GM12878 (cell line): ENCODE measurements at regions not wholly inside any gene's neighbourhood (a gene's known extent, or its start where the extent isn't known, plus 50 kb on each side); places are given as distances from the start of the nearest gene placed in this dataset.

Experiments used
- ATAC-seq: fragments of 200-7000 bp; cut with Tn5 transposase; 3 replicates; pipeline ENCODE4 v1.9.1; 2020; ENCODE audit warnings: mild to moderate bottlenecking, moderate library complexity
- BruUV-seq: library from RNA; stranded (reverse); fragments of 400-500 nt; replicated peaks from 2 replicates; lab custom pipeline; 2021; lab: Mats Ljungman, UMichigan
- CTCF ChIA-PET: fragments of 300-600 bp; sonication (Branson Sonifier 250); formaldehyde crosslinking; extraction: SDS; loops from one replicate; lab custom pipeline; 2021; ENCODE audit warnings: inconsistent platforms; lab: Yijun Ruan, JAX
- POLR2A ChIA-PET: fragments of 350-600 bp; formaldehyde crosslinking; extraction: SDS; loops from one replicate; lab custom pipeline; 2021; ENCODE audit warnings: inconsistent platforms; lab: Charles Lee
- RAD21 ChIA-PET: fragments of 300-600 bp; sonication (Branson Sonifier 250); formaldehyde crosslinking; loops from one replicate; lab custom pipeline; 2023; ENCODE audit warnings: antibody characterized with exemption; ENCODE audit not compliant: unreplicated experiment; lab: Charles Lee
- SMC1A ChIA-PET: fragments of 300-600 bp; sonication (Branson Sonifier 250); formaldehyde crosslinking; loops from one replicate; lab custom pipeline; 2023; ENCODE audit not compliant: unreplicated experiment, uncharacterized antibody; lab: Charles Lee
- DNase-seq: peaks from one replicate; pipeline ENCODE4 v3.0.0-alpha.2; 2011; ENCODE audit warnings: low read depth, low spot score
- FAIRE-seq: peaks from 3 replicates; lab custom pipeline; 2011; peaks lifted over from hg19 to GRCh38; lab: Jason Lieb, UNC
- H2AFZ ChIP-seq: 2 replicates; pipeline ENCODE4 v1.6.0; 2011; ENCODE audit warnings: low read depth, low read length, control low read depth; ENCODE audit not compliant: control insufficient read depth
- H3K27ac ChIP-seq: 2 replicates; pipeline ENCODE4 v1.5.1; 2011; ENCODE audit warnings: control low read depth; ENCODE audit not compliant: control insufficient read depth, insufficient read depth
- H3K27me3 ChIP-seq, 2 experiments: replicated peaks in 1 of 2; 2 replicates each; pipeline versions ENCODE4 v1.6.0 to v1.6.1; 2011; ENCODE audit warnings: low read length in 1 of 2; ENCODE audit not compliant: control insufficient read depth in 2 of 2, insufficient read depth in 2 of 2
- H3K36me3 ChIP-seq, 2 experiments: 2 replicates each; pipeline ENCODE4 v1.5.1; 2011; ENCODE audit warnings: low read length in 1 of 2; ENCODE audit not compliant: control insufficient read depth in 2 of 2, insufficient read depth in 2 of 2
- H3K4me1 ChIP-seq: 2 replicates; pipeline ENCODE4 v1.6.1; 2011; ENCODE audit warnings: mild to moderate bottlenecking, low read length, moderate library complexity, mixed read lengths; ENCODE audit not compliant: control insufficient read depth, insufficient read depth
- H3K4me2 ChIP-seq: 2 replicates; pipeline ENCODE4 v1.6.0; 2011; ENCODE audit warnings: control low read depth; ENCODE audit not compliant: control insufficient read depth, insufficient read depth
- H3K4me3 ChIP-seq: fragments of 200-600 bp; sonication (generic); 2 replicates; pipeline ENCODE4 v1.5.1; 2016
- H3K79me2 ChIP-seq: 2 replicates; pipeline ENCODE4 v1.6.0; 2011; ENCODE audit warnings: low read length; ENCODE audit not compliant: control insufficient read depth, insufficient read depth
- H3K9ac ChIP-seq: 2 replicates; pipeline ENCODE4 v1.8.0; 2011; ENCODE audit warnings: low read length, control low read depth, mixed read lengths; ENCODE audit not compliant: control insufficient read depth, insufficient read depth
- H3K9me3 ChIP-seq: replicated peaks from 3 replicates; pipeline ENCODE4 v1.5.1; 2011; ENCODE audit warnings: mild to moderate bottlenecking, low read length; ENCODE audit not compliant: control insufficient read depth, insufficient read depth
- H4K20me1 ChIP-seq: 2 replicates; pipeline ENCODE4 v1.6.0; 2011; ENCODE audit not compliant: control insufficient read depth, insufficient read depth
- BRCA1 ChIP-seq: IDR thresholded peaks from 2 replicates; pipeline ENCODE4 v1.6.1; 2011; ENCODE audit warnings: low read depth, low read length, improper control_type of control experiment
- E2F8 ChIP-seq: fragments of 450-650 bp; IDR thresholded peaks from 2 replicates; pipeline ENCODE4 v1.6.1; 2018; ENCODE audit warnings: mild to moderate bottlenecking, low read depth, moderate library complexity; ENCODE audit not compliant: partially characterized antibody
- FOXK2 ChIP-seq: fragments of 450-650 bp; IDR thresholded peaks from 2 replicates; pipeline ENCODE4 v1.6.1; 2017; ENCODE audit warnings: mild to moderate bottlenecking, moderate library complexity
- KLF5 ChIP-seq: fragments of 450-650 bp; IDR thresholded peaks from 2 replicates; pipeline ENCODE4 v1.6.1; 2014; ENCODE audit warnings: mild to moderate bottlenecking; ENCODE audit not compliant: partially characterized antibody
- SIN3A ChIP-seq: IDR thresholded peaks from 2 replicates; pipeline ENCODE4 v1.6.1; 2012; ENCODE audit warnings: low read depth, low read length, improper control_type of control experiment
- ZBTB4 ChIP-seq: fragments of 450-650 bp; formaldehyde crosslinking; IDR thresholded peaks from 2 replicates; pipeline ENCODE4 v1.4.0; 2022; ENCODE audit warnings: mild to moderate bottlenecking, moderate library complexity
- WGBS: methylation state at CpG from one replicate; pipeline ENCODE4 v1.1.6; 2016; ENCODE audit warnings: low lambda C conversion rate; ENCODE audit not compliant: insufficient replicate concordance, insufficient coverage; ENCODE audit errors: missing lambda C conversion rate; 5-methylcytosine and 5-hydroxymethylcytosine counted together
- in situ Hi-C: fragments of 300-500 bp; cut with MboI; formaldehyde crosslinking; loops from 9 replicates; pipeline ENCODE4 v1.14.3; 2018; ENCODE audit warnings: mixed read lengths
- intact Hi-C: fragments of 100-400 bp; cut with micrococcal nuclease; formaldehyde crosslinking; loops from one replicate; pipeline ENCODE4 v1.14.2; 2022; ENCODE audit not compliant: unreplicated experiment

GRCh38 chr20:61037498-61037897 lies 214.6 kb upstream of the CDH4 start:
- H3K4me1 ChIP-seq = no peaks in the 10 kb centered on the region
- H3K4me2 ChIP-seq = no peak overlapping the region
- WGBS = 4% methylated on average over 3 of the region's 3 CpGs
- H3K27ac ChIP-seq = no peak overlapping the region
- no peak for FAIRE-seq
- SMC1A ChIA-PET = no interaction called here
- H3K9ac ChIP-seq = no peak overlapping the region
- CTCF ChIA-PET = no interaction called here
- ATAC-seq = no peak
- in situ Hi-C loops = loop anchor here (5.0 kb wide), 1 partner anchor 35 kb away; no protein-coding TSS in a partner anchor
- POLR2A ChIA-PET = no interaction called here
- H3K4me3 ChIP-seq = no peak overlapping the region
- no peak for DNase-seq
- no peaks in the 10 kb centered on the region for H3K27me3 ChIP-seq
- no peak overlapping the region for H2AFZ ChIP-seq
- intact Hi-C loops = no loop called here
- BruUV-seq = no TSS peak
- H3K79me2 ChIP-seq = no peaks in the 10 kb centered on the region
- no peaks in the 10 kb centered on the region for H4K20me1 ChIP-seq
- no peak for TF ChIP-seq SIN3A
- TF ChIP-seq ZBTB4 = no peak
- H3K9me3 ChIP-seq = no peaks in the 10 kb centered on the region; the same call in 2 of the 3 replicates
- RAD21 ChIA-PET = no interaction called here
- no peaks in the 10 kb centered on the region for H3K36me3 ChIP-seq

- Histone ChIP-seq H3K9me3 (no peaks in the 10 kb centered on the region; the same call in 2 of the 3 replicates), H4K20me1 (no peaks in the 10 kb centered on the region), H3K4me3 (no peak overlapping the region), H3K9ac (no peak overlapping the region), H3K4me1 (no peaks in the 10 kb centered on the region), H3K27me3 (no peaks in the 10 kb centered on the region), H3K4me2 (no peak overlapping the region), H2AFZ (no peak overlapping the region), H3K27ac (no peak overlapping the region), H3K36me3 (no peaks in the 10 kb centered on the region), H3K79me2 (no peaks in the 10 kb centered on the region)
- TF ChIP-seq E2F8 = no peak
- TF ChIP-seq KLF5 = no peak
- TF ChIP-seq FOXK2 = no peak
- TF ChIP-seq BRCA1 = no peak
- CTCF ChIA-PET = no interaction called here
- 12% methylated on average over 4 of the region's 4 CpGs for WGBS
- in situ Hi-C loops (no loop called here), intact Hi-C loops (no loop called here)
- no TSS peak for BruUV-seq
- ATAC-seq = no peak
- FAIRE-seq = no peak
- SMC1A ChIA-PET = no interaction called here
- POLR2A ChIA-PET = no interaction called here
- DNase-seq = no peak
- RAD21 ChIA-PET = no interaction called here
These were observed 210.6 kb upstream of the CDH4 start for GRCh38 chr20:61041481-61041880.
